ENCODE measurements at regions not wholly inside any gene's neighbourhood (a gene's known extent, or its start where the extent isn't known, plus 50 kb on each side); places are given as distances from the start of the nearest gene placed in this dataset.

GRCh38 chr7:51647486-51647885 lies 330.9 kb upstream of the COBL start:
- TF ChIP-seq POLR2AphosphoS5 (IDR thresholded peaks at IDR 0.05) (no peak), POLR2A (IDR thresholded peaks at IDR 0.05) (no peak)
- TF ChIP-seq, protein P1, sequence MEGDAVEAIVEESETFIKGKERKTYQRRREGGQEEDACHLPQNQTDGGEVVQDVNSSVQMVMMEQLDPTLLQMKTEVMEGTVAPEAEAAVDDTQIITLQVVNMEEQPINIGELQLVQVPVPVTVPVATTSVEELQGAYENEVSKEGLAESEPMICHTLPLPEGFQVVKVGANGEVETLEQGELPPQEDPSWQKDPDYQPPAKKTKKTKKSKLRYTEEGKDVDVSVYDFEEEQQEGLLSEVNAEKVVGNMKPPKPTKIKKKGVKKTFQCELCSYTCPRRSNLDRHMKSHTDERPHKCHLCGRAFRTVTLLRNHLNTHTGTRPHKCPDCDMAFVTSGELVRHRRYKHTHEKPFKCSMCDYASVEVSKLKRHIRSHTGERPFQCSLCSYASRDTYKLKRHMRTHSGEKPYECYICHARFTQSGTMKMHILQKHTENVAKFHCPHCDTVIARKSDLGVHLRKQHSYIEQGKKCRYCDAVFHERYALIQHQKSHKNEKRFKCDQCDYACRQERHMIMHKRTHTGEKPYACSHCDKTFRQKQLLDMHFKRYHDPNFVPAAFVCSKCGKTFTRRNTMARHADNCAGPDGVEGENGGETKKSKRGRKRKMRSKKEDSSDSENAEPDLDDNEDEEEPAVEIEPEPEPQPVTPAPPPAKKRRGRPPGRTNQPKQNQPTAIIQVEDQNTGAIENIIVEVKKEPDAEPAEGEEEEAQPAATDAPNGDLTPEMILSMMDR (IDR thresholded peaks at IDR 0.05) = no peak

Measured in breast epithelium (tissue), 3 donors.